GM19240 (cell line): ENCODE measurements at regions not wholly inside any gene's neighbourhood (a gene's known extent, or its start where the extent isn't known, plus 50 kb on each side); places are given as distances from the start of the nearest gene placed in this dataset.

ENCODE experiments used
- DNase-seq: peaks from one replicate; pipeline ENCODE4 v3.0.0; 2011; ENCODE audit warnings: low spot score; ENCODE audit not compliant: insufficient read length

GRCh38 chr4:123980736-123981300 lies 584.2 kb downstream of the SPRY1 start:
- DNase-seq = no peak

GRCh38 chr4:123984886-123985285 lies 588.3 kb downstream of the SPRY1 start:
- no peak for DNase-seq

- no peak for DNase-seq
These were observed 589.7 kb downstream of the SPRY1 start for GRCh38 chr4:123986268-123986798.

- no peak for DNase-seq
These were observed 590.8 kb downstream of the SPRY1 start for GRCh38 chr4:123987408-123987807.

GRCh38 chr4:123990310-123990870 lies 593.8 kb downstream of the SPRY1 start:
- DNase-seq = no peak

GRCh38 chr4:123994917-123995316 lies 598.3 kb downstream of the SPRY1 start:
- no peak for DNase-seq

- no peak for DNase-seq
These were observed 599.3 kb downstream of the SPRY1 start for GRCh38 chr4:123995936-123996335.

- no peak for DNase-seq
These were observed 600.3 kb downstream of the SPRY1 start for GRCh38 chr4:123996718-123997510.

- DNase-seq = no peak
These were observed 601.3 kb downstream of the SPRY1 start for GRCh38 chr4:123997776-123998449.

GRCh38 chr4:124000233-124000632 lies 603.6 kb downstream of the SPRY1 start:
- no peak for DNase-seq

GRCh38 chr4:124015766-124016165 lies 619.2 kb downstream of the SPRY1 start:
- DNase-seq = no peak

GRCh38 chr4:124017185-124017785 lies 620.7 kb downstream of the SPRY1 start:
- no peak for DNase-seq

GRCh38 chr4:124018383-124019317 lies 622.1 kb downstream of the SPRY1 start:
- peak; percentile 19 for DNase-seq

GRCh38 chr4:124019749-124020549 lies 623.4 kb downstream of the SPRY1 start:
- DNase-seq = no peak

- DNase-seq = no peak
These were observed 628.4 kb downstream of the SPRY1 start for GRCh38 chr4:124025000-124025399.

- no peak for DNase-seq
These were observed 628.8 kb downstream of the SPRY1 start for GRCh38 chr4:124025428-124025827.

GRCh38 chr4:124028182-124028581 lies 631.6 kb downstream of the SPRY1 start:
- DNase-seq = no peak

GRCh38 chr4:124030147-124030546 lies 633.6 kb downstream of the SPRY1 start:
- DNase-seq = no peak

- no peak for DNase-seq
These were observed 635.4 kb downstream of the SPRY1 start for GRCh38 chr4:124032035-124032434.
